CD4-positive, alpha-beta T cell (primary cell): ENCODE measurements at regions not wholly inside any gene's neighbourhood (a gene's known extent, or its start where the extent isn't known, plus 50 kb on each side); places are given as distances from the start of the nearest gene placed in this dataset.

Experiments used
- ATAC-seq: fragments of 200-7000 bp; cut with Tn5 transposase; one replicate; pipeline ENCODE4 v1.10.0; 2022; ENCODE audit warnings: mild to moderate bottlenecking; ENCODE audit not compliant: poor library complexity
- CTCF ChIA-PET: fragments of 350-600 bp; sonication (Branson Sonifier 250); formaldehyde crosslinking; loops from one replicate; lab custom pipeline; 2021; ENCODE audit warnings: antibody characterized with exemption, inconsistent platforms; lab: Charles Lee
- POLR2A ChIA-PET: fragments of 350-600 bp; sonication (Branson Sonifier 250); formaldehyde crosslinking; loops from one replicate; lab custom pipeline; 2021; ENCODE audit warnings: antibody characterized with exemption, inconsistent platforms; lab: Charles Lee
- DNase-seq, 14 experiments: peaks; one replicate each; pipeline ENCODE4 v3.0.0-alpha.2; 2013 to 2020; ENCODE audit warnings: mixed read lengths in 2 of 14
- H3K27ac ChIP-seq, 2 donors: one replicate each; pipeline versions ENCODE4 v1.5.1 to v1.7.0; 2013; ENCODE audit warnings: low read length in 2 of 2, low read depth in 1 of 2, mild to moderate bottlenecking in 1 of 2
- H3K27me3 ChIP-seq, 2 experiments: 1 replicate in 1 of 2; 2 replicates in 1 of 2; pipeline versions ENCODE4 v1.6.1 to v1.7.0; 2013; ENCODE audit warnings: low read length in 2 of 2, control low read depth in 1 of 2, mild to moderate bottlenecking in 1 of 2, moderate library complexity in 1 of 2; ENCODE audit not compliant: insufficient read depth in 2 of 2, control insufficient read depth in 1 of 2
- H3K36me3 ChIP-seq: one replicate; pipeline ENCODE4 v1.6.1; 2013; ENCODE audit warnings: low read length, control low read depth; ENCODE audit not compliant: insufficient read depth
- H3K4me1 ChIP-seq: one replicate; pipeline ENCODE4 v1.6.1; 2013; ENCODE audit warnings: low read length, control low read depth; ENCODE audit not compliant: insufficient read depth
- H3K4me3 ChIP-seq: one replicate; pipeline ENCODE4 v1.5.1; 2013; ENCODE audit warnings: mild to moderate bottlenecking, low read length, moderate library complexity
- H3K9me3 ChIP-seq, 2 experiments: 1 replicate in 1 of 2; 2 replicates in 1 of 2; pipeline versions ENCODE4 v1.6.1 to v1.7.0; 2013; ENCODE audit warnings: low read length in 2 of 2, mild to moderate bottlenecking in 2 of 2, control low read depth in 1 of 2, moderate library complexity in 1 of 2; ENCODE audit not compliant: control insufficient read depth in 1 of 2, insufficient read depth in 1 of 2
- H3K27ac Mint-ChIP-seq: one replicate; pipeline ENCODE4 v1.8.0; 2020; ENCODE audit warnings: mixed read lengths
- H3K27me3 Mint-ChIP-seq: one replicate; pipeline ENCODE4 v1.8.0; 2021; ENCODE audit warnings: mixed read lengths
- H3K36me3 Mint-ChIP-seq: one replicate; pipeline ENCODE4 v1.8.0; 2021; ENCODE audit warnings: low read depth, mixed read lengths
- H3K4me1 Mint-ChIP-seq: one replicate; pipeline ENCODE4 v1.8.0; 2021; ENCODE audit warnings: low read depth, mixed read lengths
- H3K4me3 Mint-ChIP-seq: one replicate; pipeline ENCODE4 v1.8.0; 2020; ENCODE audit warnings: mild to moderate bottlenecking, mixed read lengths
- H3K9me3 Mint-ChIP-seq: one replicate; pipeline ENCODE4 v1.8.0; 2020; ENCODE audit warnings: mixed read lengths
- CTCF ChIP-seq: fragments of 200-600 bp; IDR thresholded peaks from one replicate; pipeline ENCODE4 v1.8.0; 2022; ENCODE audit warnings: antibody characterized with exemption, mild to moderate bottlenecking
- intact Hi-C, 2 experiments: fragments of 100-400 bp; cut with DNase I in 1 of 2; cut with micrococcal nuclease in 1 of 2; formaldehyde crosslinking; loops; one replicate each; pipeline versions ENCODE4 v1.15.1 to v1.9.0; 2023 to 2025; cut with DNase I, micrococcal nuclease

GRCh38 chr17:5948811-5949210 lies 121.4 kb upstream of the WSCD1 start:
- Mint-ChIP-seq H3K27ac (no peak overlapping the region), H3K27me3 (peaks cover 60% of the 10 kb centered on the region), H3K36me3 (no peaks in the 10 kb centered on the region), H3K4me3 (no peak overlapping the region), H3K4me1 (no peaks in the 10 kb centered on the region), H3K9me3 (peaks cover 4% of the 10 kb centered on the region)
- intact Hi-C loops = no loop called here
- H3K27ac ChIP-seq = no peak overlapping the region
- POLR2A ChIA-PET = no interaction called here
- no peak for DNase-seq
- CTCF ChIA-PET = no interaction called here
- peaks cover 6 to 27% of the 10 kb centered on the region in 2 experiments for H3K27me3 ChIP-seq
- no peaks in the 10 kb centered on the region for H3K36me3 ChIP-seq
- H3K4me1 ChIP-seq = no peaks in the 10 kb centered on the region
- H3K4me3 ChIP-seq = no peak overlapping the region
- no peak for TF ChIP-seq CTCF
- ATAC-seq = no peak
- peaks cover 0 to 3% of the 10 kb centered on the region in 2 experiments for H3K9me3 ChIP-seq

GRCh38 chr17:5950878-5951277 lies 119.3 kb upstream of the WSCD1 start:
- POLR2A ChIA-PET = no interaction called here
- TF ChIP-seq CTCF = no peak
- H3K27ac ChIP-seq = no peak overlapping the region
- H3K27me3 ChIP-seq = peaks cover 6 to 27% of the 10 kb centered on the region in 2 experiments
- Mint-ChIP-seq H3K9me3 (peaks cover 10% of the 10 kb centered on the region), H3K36me3 (no peaks in the 10 kb centered on the region), H3K4me3 (no peak overlapping the region), H3K27me3 (peaks cover 61% of the 10 kb centered on the region), H3K4me1 (no peaks in the 10 kb centered on the region), H3K27ac (no peak overlapping the region)
- H3K36me3 ChIP-seq = no peaks in the 10 kb centered on the region
- no peak overlapping the region for H3K4me3 ChIP-seq
- peaks cover 0 to 7% of the 10 kb centered on the region in 2 experiments for H3K9me3 ChIP-seq
- ATAC-seq = no peak
- intact Hi-C loops = no loop called here
- H3K4me1 ChIP-seq = no peaks in the 10 kb centered on the region
- DNase-seq = no peak
- CTCF ChIA-PET = no interaction called here

- intact Hi-C loops = no loop called here
- POLR2A ChIA-PET = no interaction called here
- peaks cover 0 to 9% of the 10 kb centered on the region in 2 experiments for H3K9me3 ChIP-seq
- no peak overlapping the region for H3K4me3 Mint-ChIP-seq
- no peak overlapping the region for H3K4me3 ChIP-seq
- CTCF ChIA-PET = no interaction called here
- peaks cover 3 to 24% of the 10 kb centered on the region in 2 experiments for H3K27me3 ChIP-seq
- no peaks in the 10 kb centered on the region for H3K4me1 Mint-ChIP-seq
- ATAC-seq (no peak), DNase-seq (no peak)
- no peaks in the 10 kb centered on the region for H3K4me1 ChIP-seq
- peaks cover 6% of the 10 kb centered on the region for H3K9me3 Mint-ChIP-seq
- H3K27ac ChIP-seq = no peak overlapping the region
- no peaks in the 10 kb centered on the region for H3K36me3 ChIP-seq
- H3K36me3 Mint-ChIP-seq = no peaks in the 10 kb centered on the region
- peaks cover 55% of the 10 kb centered on the region for H3K27me3 Mint-ChIP-seq
- TF ChIP-seq CTCF = no peak
- H3K27ac Mint-ChIP-seq = no peak overlapping the region
These were observed 118.3 kb upstream of the WSCD1 start for GRCh38 chr17:5951912-5952311.
